ENCODE measurements at regions not wholly inside any gene's neighbourhood (a gene's known extent, or its start where the extent isn't known, plus 50 kb on each side); places are given as distances from the start of the nearest gene placed in this dataset.

DNA sequence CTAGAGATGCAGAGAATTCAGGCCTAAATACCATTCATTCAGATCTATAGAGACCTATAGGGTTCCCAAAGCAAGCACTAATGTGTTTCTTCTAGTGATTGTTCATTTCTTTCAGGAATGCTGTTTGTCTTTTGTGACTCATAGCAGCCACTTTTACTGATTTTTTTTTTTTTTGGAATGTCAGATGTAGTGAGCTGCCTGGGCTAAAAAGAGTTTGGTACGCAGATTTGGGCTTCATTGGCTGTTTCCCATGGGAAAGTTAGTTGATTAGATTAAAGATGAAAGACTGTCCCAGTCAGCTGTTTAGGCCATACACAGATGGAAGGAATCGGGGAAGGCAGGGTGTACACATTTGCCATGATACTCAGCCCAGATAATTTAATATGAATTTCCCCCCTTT is 87.6 kb downstream of the CDC42EP3 start:
- TF ChIP-seq CEBPB (IDR thresholded peaks at IDR 0.05) (no peak), ESRRA (IDR thresholded peaks at IDR 0.05; ENCODE audit: borderline replicate concordance, low read length) (no peak), ZNF302 (CRISPR knock-in tag; IDR thresholded peaks at IDR 0.05) (no peak), RFX5 (IDR thresholded peaks at IDR 0.05) (no peak), HOXA7 (CRISPR knock-in tag; IDR thresholded peaks at IDR 0.05) (no peak), ZC3H11A (IDR thresholded peaks at IDR 0.05) (no peak), MYC (IDR thresholded peaks at IDR 0.05; ENCODE audit: borderline replicate concordance, low read length) (no peak), POLR2A (IDR thresholded peaks at IDR 0.05; ENCODE audit: low read length) (no peak), HOXB13 (CRISPR knock-in tag; IDR thresholded peaks at IDR 0.05; ENCODE audit: low read depth) (no peak)
- TF ChIP-seq, protein P1, sequence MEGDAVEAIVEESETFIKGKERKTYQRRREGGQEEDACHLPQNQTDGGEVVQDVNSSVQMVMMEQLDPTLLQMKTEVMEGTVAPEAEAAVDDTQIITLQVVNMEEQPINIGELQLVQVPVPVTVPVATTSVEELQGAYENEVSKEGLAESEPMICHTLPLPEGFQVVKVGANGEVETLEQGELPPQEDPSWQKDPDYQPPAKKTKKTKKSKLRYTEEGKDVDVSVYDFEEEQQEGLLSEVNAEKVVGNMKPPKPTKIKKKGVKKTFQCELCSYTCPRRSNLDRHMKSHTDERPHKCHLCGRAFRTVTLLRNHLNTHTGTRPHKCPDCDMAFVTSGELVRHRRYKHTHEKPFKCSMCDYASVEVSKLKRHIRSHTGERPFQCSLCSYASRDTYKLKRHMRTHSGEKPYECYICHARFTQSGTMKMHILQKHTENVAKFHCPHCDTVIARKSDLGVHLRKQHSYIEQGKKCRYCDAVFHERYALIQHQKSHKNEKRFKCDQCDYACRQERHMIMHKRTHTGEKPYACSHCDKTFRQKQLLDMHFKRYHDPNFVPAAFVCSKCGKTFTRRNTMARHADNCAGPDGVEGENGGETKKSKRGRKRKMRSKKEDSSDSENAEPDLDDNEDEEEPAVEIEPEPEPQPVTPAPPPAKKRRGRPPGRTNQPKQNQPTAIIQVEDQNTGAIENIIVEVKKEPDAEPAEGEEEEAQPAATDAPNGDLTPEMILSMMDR (IDR thresholded peaks at IDR 0.05): no peak
- TF ChIP-seq, protein P2, sequence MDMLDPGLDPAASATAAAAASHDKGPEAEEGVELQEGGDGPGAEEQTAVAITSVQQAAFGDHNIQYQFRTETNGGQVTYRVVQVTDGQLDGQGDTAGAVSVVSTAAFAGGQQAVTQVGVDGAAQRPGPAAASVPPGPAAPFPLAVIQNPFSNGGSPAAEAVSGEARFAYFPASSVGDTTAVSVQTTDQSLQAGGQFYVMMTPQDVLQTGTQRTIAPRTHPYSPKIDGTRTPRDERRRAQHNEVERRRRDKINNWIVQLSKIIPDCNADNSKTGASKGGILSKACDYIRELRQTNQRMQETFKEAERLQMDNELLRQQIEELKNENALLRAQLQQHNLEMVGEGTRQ (IDR thresholded peaks at IDR 0.05): no peak

All from A549 (cell line).